AG09309 (cell line): ENCODE measurements at regions not wholly inside any gene's neighbourhood (a gene's known extent, or its start where the extent isn't known, plus 50 kb on each side); places are given as distances from the start of the nearest gene placed in this dataset.

Source experiments
- DNase-seq: peaks from one replicate; pipeline ENCODE4 v3.0.0-alpha.2; 2010; ENCODE audit warnings: low read depth
- H3K4me3 ChIP-seq: 2 replicates; pipeline ENCODE4 v1.5.1; 2011; ENCODE audit warnings: mild to moderate bottlenecking, low read depth, low read length, moderate library complexity; ENCODE audit not compliant: control insufficient read depth
- CTCF ChIP-seq: IDR thresholded peaks from 2 replicates; pipeline ENCODE4 v1.5.1; 2011; ENCODE audit warnings: mild to moderate bottlenecking, low read depth, low read length, inconsistent platforms; ENCODE audit not compliant: insufficient read depth, control insufficient read depth; ENCODE audit errors: missing control alignments

- no peak overlapping the region for H3K4me3 ChIP-seq
- DNase-seq, result peak; percentile 14
- no peak for TF ChIP-seq CTCF
These were observed 53.6 kb upstream of the BHLHE23 start for GRCh38 chr20:63060057-63060991.

- no peak overlapping the region for H3K4me3 ChIP-seq
- no peak for TF ChIP-seq CTCF
- DNase-seq, result no peak
These were observed 52.9 kb upstream of the BHLHE23 start for GRCh38 chr20:63059684-63060056.

GRCh38 chr20:63058696-63059335, 52.1 kb upstream of the BHLHE23 start:
- no peak for DNase-seq
- TF ChIP-seq CTCF, result no peak
- no peak overlapping the region for H3K4me3 ChIP-seq

- no peak overlapping the region for H3K4me3 ChIP-seq
- no peak for DNase-seq
- TF ChIP-seq CTCF, result no peak
These were observed 50.7 kb upstream of the BHLHE23 start for GRCh38 chr20:63057171-63058117.

- no peak overlapping the region for H3K4me3 ChIP-seq
- no peak for DNase-seq
- peak; percentile 85 for TF ChIP-seq CTCF
These were observed 49.7 kb upstream of the BHLHE23 start for GRCh38 chr20:63056236-63057170.
